OCI-LY3 (cell line): ENCODE measurements at regions not wholly inside any gene's neighbourhood (a gene's known extent, or its start where the extent isn't known, plus 50 kb on each side); places are given as distances from the start of the nearest gene placed in this dataset.

ENCODE experiments used
- EZH2phosphoT487 ChIP-seq: fragments of 200-600 bp; shearing (Covaris generic); IDR thresholded peaks from 2 replicates; pipeline ENCODE4 v1.6.1; 2018; ENCODE audit warnings: antibody characterized with exemption, mixed run types, low read depth
- TF ChIP-seq, protein P1 (sequence below): fragments of 200-600, 300-600 bp; sonication (generic); IDR thresholded peaks from 2 replicates; pipeline ENCODE4 v1.5.1; 2014; ENCODE audit warnings: antibody characterized with exemption, low read length, low read depth

DNA sequence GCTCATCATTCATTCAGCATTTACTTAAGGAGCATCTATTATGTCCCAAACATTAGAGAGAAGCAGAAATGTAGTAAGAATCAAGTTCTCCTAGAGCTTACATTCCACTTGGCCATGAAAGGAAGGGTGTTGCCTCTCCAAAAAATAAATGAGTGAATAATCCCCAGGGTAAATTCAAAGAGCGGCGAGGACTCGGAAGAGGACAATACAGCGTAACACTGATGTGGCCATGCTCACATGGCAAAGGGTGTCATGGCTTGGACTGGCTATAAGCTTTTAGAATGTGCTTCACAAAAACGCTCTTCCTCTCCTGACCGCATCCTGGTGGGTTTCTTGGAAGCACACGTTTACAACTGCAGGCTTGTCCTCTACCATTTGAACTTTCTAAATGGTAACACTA lies 290.2 kb downstream of the IRS2 start:
- TF ChIP-seq, protein P1, sequence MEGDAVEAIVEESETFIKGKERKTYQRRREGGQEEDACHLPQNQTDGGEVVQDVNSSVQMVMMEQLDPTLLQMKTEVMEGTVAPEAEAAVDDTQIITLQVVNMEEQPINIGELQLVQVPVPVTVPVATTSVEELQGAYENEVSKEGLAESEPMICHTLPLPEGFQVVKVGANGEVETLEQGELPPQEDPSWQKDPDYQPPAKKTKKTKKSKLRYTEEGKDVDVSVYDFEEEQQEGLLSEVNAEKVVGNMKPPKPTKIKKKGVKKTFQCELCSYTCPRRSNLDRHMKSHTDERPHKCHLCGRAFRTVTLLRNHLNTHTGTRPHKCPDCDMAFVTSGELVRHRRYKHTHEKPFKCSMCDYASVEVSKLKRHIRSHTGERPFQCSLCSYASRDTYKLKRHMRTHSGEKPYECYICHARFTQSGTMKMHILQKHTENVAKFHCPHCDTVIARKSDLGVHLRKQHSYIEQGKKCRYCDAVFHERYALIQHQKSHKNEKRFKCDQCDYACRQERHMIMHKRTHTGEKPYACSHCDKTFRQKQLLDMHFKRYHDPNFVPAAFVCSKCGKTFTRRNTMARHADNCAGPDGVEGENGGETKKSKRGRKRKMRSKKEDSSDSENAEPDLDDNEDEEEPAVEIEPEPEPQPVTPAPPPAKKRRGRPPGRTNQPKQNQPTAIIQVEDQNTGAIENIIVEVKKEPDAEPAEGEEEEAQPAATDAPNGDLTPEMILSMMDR = no peak
- TF ChIP-seq EZH2phosphoT487 = no peak
